Mesothelial cell of epicardium (in vitro differentiated cells): ENCODE measurements at regions not wholly inside any gene's neighbourhood (a gene's known extent, or its start where the extent isn't known, plus 50 kb on each side); places are given as distances from the start of the nearest gene placed in this dataset.

Experiments used
- DNase-seq, 2 experiments: peaks; one replicate each; pipeline ENCODE4 v3.0.0; 2021; ENCODE audit warnings: low spot score in 2 of 2; ENCODE audit not compliant: unreplicated experiment in 2 of 2
- H3K27ac Mint-ChIP-seq: 2 replicates; pipeline ENCODE4 v1.8.0; 2021; ENCODE audit warnings: mixed read lengths
- H3K27me3 Mint-ChIP-seq: 2 replicates; pipeline ENCODE4 v1.8.0; 2021; ENCODE audit warnings: low read depth, mixed read lengths
- H3K36me3 Mint-ChIP-seq: 2 replicates; pipeline ENCODE4 v1.8.0; 2021; ENCODE audit warnings: mixed read lengths
- H3K4me1 Mint-ChIP-seq: 2 replicates; pipeline ENCODE4 v1.8.0; 2021; ENCODE audit warnings: mixed read lengths
- H3K4me3 Mint-ChIP-seq: 2 replicates; pipeline ENCODE4 v1.8.0; 2021; ENCODE audit warnings: mild to moderate bottlenecking, moderate library complexity, mixed read lengths
- H3K9me3 Mint-ChIP-seq: 2 replicates; pipeline ENCODE4 v1.8.0; 2021; ENCODE audit warnings: mixed read lengths
- TF ChIP-seq, protein P1 (sequence below): fragments of 200-600 bp; sonication (generic); IDR thresholded peaks from one replicate; pipeline ENCODE4 v1.5.0; 2021; ENCODE audit warnings: antibody characterized with exemption; ENCODE audit not compliant: unreplicated experiment

DNA sequence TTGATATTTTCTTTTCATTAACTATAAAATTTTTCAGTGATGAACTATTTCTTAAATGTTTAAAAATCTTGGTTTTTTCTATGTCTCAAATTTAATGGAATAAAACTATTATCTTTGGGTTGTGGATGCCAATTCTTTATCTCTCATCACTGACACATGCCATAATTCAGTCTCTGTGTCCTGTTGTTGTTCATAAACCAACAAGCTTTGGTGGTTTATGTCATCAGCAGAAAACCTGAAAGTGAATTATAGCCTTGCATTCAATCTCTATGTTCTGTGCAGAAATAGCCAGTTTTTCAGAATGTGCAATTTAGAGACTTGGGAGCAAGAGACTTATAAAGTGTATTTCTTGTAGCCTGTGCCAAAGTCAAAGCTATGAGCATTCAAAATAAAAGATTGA lies 462.6 kb upstream of the ADGRL4 start:
- Mint-ChIP-seq H3K9me3 (peaks cover 5% of the 10 kb centered on the region), H3K4me1 (no peaks in the 10 kb centered on the region), H3K27ac (no peak overlapping the region), H3K27me3 (no peaks in the 10 kb centered on the region), H3K4me3 (no peak overlapping the region), H3K36me3 (peaks cover 2% of the 10 kb centered on the region)
- no peak for DNase-seq
- TF ChIP-seq, protein P1, sequence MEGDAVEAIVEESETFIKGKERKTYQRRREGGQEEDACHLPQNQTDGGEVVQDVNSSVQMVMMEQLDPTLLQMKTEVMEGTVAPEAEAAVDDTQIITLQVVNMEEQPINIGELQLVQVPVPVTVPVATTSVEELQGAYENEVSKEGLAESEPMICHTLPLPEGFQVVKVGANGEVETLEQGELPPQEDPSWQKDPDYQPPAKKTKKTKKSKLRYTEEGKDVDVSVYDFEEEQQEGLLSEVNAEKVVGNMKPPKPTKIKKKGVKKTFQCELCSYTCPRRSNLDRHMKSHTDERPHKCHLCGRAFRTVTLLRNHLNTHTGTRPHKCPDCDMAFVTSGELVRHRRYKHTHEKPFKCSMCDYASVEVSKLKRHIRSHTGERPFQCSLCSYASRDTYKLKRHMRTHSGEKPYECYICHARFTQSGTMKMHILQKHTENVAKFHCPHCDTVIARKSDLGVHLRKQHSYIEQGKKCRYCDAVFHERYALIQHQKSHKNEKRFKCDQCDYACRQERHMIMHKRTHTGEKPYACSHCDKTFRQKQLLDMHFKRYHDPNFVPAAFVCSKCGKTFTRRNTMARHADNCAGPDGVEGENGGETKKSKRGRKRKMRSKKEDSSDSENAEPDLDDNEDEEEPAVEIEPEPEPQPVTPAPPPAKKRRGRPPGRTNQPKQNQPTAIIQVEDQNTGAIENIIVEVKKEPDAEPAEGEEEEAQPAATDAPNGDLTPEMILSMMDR: no peak

DNA sequence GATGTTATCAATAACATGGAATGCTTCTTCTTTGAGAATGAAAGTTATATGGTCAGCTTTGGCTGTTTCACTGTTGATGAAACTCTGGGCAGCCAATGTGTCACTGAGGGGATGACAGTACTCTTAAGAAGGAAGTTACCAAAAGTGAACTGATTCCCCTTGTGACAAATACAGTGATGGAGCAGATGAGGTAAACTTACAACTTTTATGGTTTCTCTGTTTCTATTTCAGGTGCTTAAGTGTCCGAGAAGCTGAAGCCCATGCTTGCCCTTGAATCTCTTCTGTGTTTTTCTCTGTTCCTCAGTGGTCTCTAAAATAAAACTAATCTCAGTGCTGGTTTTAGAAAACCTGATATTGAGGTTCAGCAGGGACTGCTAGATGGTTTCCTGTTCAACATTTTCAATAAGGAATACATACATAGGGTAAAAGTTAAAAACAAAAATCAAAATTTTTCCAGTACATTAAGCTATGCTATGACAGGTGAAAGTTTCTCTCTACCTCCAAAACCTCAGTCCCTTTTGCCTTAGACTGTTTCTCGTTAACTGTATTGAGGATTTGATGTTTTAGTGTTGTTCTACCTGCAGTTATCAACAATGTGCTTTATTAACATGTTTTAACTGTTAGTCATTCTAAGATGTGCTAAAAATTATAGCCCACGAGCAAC lies 454.4 kb upstream of the ADGRL4 start:
- H3K4me1 Mint-ChIP-seq: no peaks in the 10 kb centered on the region
- no peaks in the 10 kb centered on the region for H3K27me3 Mint-ChIP-seq
- no peak overlapping the region for H3K4me3 Mint-ChIP-seq
- no peak overlapping the region for H3K27ac Mint-ChIP-seq
- H3K9me3 Mint-ChIP-seq: peaks cover 18% of the 10 kb centered on the region
- no peak for DNase-seq
- TF ChIP-seq, protein P1: no peak
- peaks cover 2% of the 10 kb centered on the region for H3K36me3 Mint-ChIP-seq

DNA sequence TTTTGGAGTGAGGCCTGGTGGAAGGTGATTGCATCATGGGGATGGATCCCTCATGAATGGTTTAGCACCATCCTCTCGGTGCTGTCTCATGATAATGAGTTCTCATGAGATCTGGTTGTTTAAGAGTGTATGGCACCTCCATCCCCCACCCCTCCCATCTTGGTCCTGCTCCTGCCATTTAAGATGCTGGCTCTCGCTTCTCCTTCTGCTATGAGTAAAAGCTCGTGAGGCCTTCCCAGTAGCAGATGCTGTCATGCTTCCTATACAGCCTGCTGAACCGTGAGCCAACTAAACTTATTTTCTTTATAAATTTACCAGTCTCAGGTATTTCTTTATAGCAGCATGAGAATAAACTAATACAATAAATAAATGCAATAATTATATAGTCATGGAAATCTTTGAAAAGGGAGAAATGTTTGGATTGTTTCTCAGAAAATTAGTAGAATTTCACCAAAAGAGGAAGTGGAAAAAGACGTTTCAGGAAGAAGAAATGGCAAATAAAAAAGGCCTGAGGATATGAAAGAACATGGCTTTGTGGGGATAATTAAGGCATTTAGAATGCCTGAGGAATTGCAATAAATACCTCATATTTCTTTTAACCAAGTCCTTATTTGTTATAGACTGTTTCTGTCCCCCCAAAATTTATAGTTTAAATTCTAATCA lies 451.2 kb upstream of the ADGRL4 start:
- peaks cover 16% of the 10 kb centered on the region for H3K9me3 Mint-ChIP-seq
- H3K27ac Mint-ChIP-seq: no peak overlapping the region
- H3K4me3 Mint-ChIP-seq: no peak overlapping the region
- H3K36me3 Mint-ChIP-seq: no peaks in the 10 kb centered on the region
- TF ChIP-seq, protein P1: no peak
- no peak for DNase-seq
- H3K4me1 Mint-ChIP-seq: peaks cover 1% of the 10 kb centered on the region
- no peaks in the 10 kb centered on the region for H3K27me3 Mint-ChIP-seq

DNA sequence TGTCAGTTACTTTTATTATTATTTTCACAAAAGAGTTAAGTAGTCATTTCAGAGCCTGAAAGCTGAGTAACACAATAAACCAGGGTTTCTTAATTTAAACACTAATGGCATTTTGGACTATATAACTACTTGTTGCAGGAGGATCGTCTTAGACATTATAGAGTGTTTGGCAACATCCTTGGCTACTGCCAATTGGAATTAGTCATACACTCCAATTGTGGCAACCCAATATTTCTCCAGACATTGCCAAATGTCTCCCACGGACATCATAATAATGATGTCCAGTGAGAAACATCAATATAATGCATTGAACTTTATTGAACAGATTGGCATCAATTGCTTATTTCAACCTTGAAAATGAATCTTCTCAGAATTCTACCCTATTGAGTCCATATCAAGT lies 441.9 kb upstream of the ADGRL4 start:
- DNase-seq: no peak

DNA sequence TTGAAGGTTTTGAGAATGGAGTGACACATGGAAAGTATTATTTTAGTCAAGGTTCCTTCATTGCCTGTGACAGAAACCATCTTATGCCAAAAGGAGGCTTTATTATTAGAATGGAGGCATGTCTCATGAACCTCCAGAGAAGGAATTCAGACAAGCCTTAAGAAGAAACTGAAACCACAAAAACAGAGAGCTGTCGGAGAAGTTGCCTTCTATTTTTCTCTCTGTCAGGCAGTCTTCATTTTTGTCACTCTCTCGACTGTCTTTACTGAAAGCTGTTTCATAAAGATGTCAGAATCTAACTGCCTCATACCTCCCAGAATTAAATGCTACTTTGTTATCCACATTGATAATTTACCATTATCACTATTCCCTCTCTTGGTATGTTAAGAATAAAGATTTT lies 434.7 kb upstream of the ADGRL4 start:
- no peak overlapping the region for H3K27ac Mint-ChIP-seq
- no peak overlapping the region for H3K4me3 Mint-ChIP-seq
- H3K4me1 Mint-ChIP-seq: no peaks in the 10 kb centered on the region
- H3K27me3 Mint-ChIP-seq: no peaks in the 10 kb centered on the region
- peaks cover 6% of the 10 kb centered on the region for H3K9me3 Mint-ChIP-seq
- no peak for DNase-seq
- TF ChIP-seq, protein P1: no peak
- no peaks in the 10 kb centered on the region for H3K36me3 Mint-ChIP-seq

More for the DNA sequence above, 441.9 kb upstream of the ADGRL4 start:
- no peak overlapping the region for H3K4me3 Mint-ChIP-seq
- no peaks in the 10 kb centered on the region for H3K27me3 Mint-ChIP-seq
- no peak overlapping the region for H3K27ac Mint-ChIP-seq
- no peaks in the 10 kb centered on the region for H3K36me3 Mint-ChIP-seq
- no peaks in the 10 kb centered on the region for H3K4me1 Mint-ChIP-seq
- TF ChIP-seq, protein P1: no peak
- H3K9me3 Mint-ChIP-seq: peaks cover 6% of the 10 kb centered on the region
